Kasumi-1 (cell line): ENCODE measurements at regions not wholly inside any gene's neighbourhood (a gene's known extent, or its start where the extent isn't known, plus 50 kb on each side); places are given as distances from the start of the nearest gene placed in this dataset.

Source experiments
- DNase-seq, 2 experiments: peaks; one replicate each; lab custom pipeline; 2025; lab: John Stamatoyannopoulos, UW

GRCh38 chr6:91392951-91393350, 806.1 kb upstream of the MAP3K7 start:
- no peak for DNase-seq

- DNase-seq: no peak
Observed at GRCh38 chr6:91387290-91388059, 800.6 kb upstream of the MAP3K7 start.

- DNase-seq: no peak
Observed at GRCh38 chr6:91386204-91386603, 799.3 kb upstream of the MAP3K7 start.

GRCh38 chr6:91383207-91383606, 796.3 kb upstream of the MAP3K7 start:
- DNase-seq: no peak

- no peak for DNase-seq
Observed at GRCh38 chr6:91376686-91377085, 789.8 kb upstream of the MAP3K7 start.

GRCh38 chr6:91366781-91367180, 779.9 kb upstream of the MAP3K7 start:
- no peak for DNase-seq

GRCh38 chr6:91358986-91359385, 772.1 kb upstream of the MAP3K7 start:
- DNase-seq: no peak

GRCh38 chr6:91352878-91353277, 766.0 kb upstream of the MAP3K7 start:
- DNase-seq: no peak

- DNase-seq: no peak
Observed at GRCh38 chr6:91352321-91352720, 765.4 kb upstream of the MAP3K7 start.

GRCh38 chr6:91350146-91350908, 763.5 kb upstream of the MAP3K7 start:
- no peak for DNase-seq

- no peak for DNase-seq
Observed at GRCh38 chr6:91341473-91341872, 754.6 kb upstream of the MAP3K7 start.

GRCh38 chr6:91340896-91341395, 754.1 kb upstream of the MAP3K7 start:
- DNase-seq: no peak

GRCh38 chr6:91337967-91338366, 751.1 kb upstream of the MAP3K7 start:
- peak in 1 of 2 experiments; percentile 8 for DNase-seq

- DNase-seq: no peak
Observed at GRCh38 chr6:91330896-91331295, 744.0 kb upstream of the MAP3K7 start.

- no peak for DNase-seq
Observed at GRCh38 chr6:91328241-91328640, 741.4 kb upstream of the MAP3K7 start.

GRCh38 chr6:91324711-91325110, 737.8 kb upstream of the MAP3K7 start:
- no peak for DNase-seq

- no peak for DNase-seq
Observed at GRCh38 chr6:91317984-91318383, 731.1 kb upstream of the MAP3K7 start.

- DNase-seq: no peak
Observed at GRCh38 chr6:91317247-91317835, 730.5 kb upstream of the MAP3K7 start.

- no peak for DNase-seq
Observed at GRCh38 chr6:91310178-91310577, 723.3 kb upstream of the MAP3K7 start.

GRCh38 chr6:91305755-91306154, 718.9 kb upstream of the MAP3K7 start:
- DNase-seq: no peak

GRCh38 chr6:91304521-91304920, 717.6 kb upstream of the MAP3K7 start:
- DNase-seq: no peak

- no peak for DNase-seq
Observed at GRCh38 chr6:91303326-91303725, 716.5 kb upstream of the MAP3K7 start.
